Neural cell (in vitro differentiated cells): ENCODE measurements at regions not wholly inside any gene's neighbourhood (a gene's known extent, or its start where the extent isn't known, plus 50 kb on each side); places are given as distances from the start of the nearest gene placed in this dataset.

Source experiments
- H2AFZ ChIP-seq: fragments of 200-600, 300-800 bp; sonication (generic), shearing (Covaris generic); 2 replicates; pipeline ENCODE4 v1.6.0; 2014; ENCODE audit warnings: low read depth, mild to moderate bottlenecking, antibody characterized with exemption, low read length, moderate library complexity
- H3F3A ChIP-seq: fragments of 200-600 bp; shearing (Covaris generic); 2 replicates; pipeline ENCODE4 v1.6.1; 2016; ENCODE audit warnings: mild to moderate bottlenecking, moderate library complexity, mixed read lengths, antibody characterized with exemption, low read length; ENCODE audit not compliant: insufficient read depth, poor library complexity, severe bottlenecking
- H3K27ac ChIP-seq: fragments of 200-600, 300-800 bp; sonication (generic), shearing (Covaris generic); 2 replicates; pipeline ENCODE4 v1.5.1; 2014; ENCODE audit warnings: mild to moderate bottlenecking, low read length, moderate library complexity
- H3K27me3 ChIP-seq: fragments of 300-800, 200-600 bp; sonication (generic), shearing (Covaris generic); 2 replicates; pipeline ENCODE4 v1.6.0; 2014; ENCODE audit warnings: mild to moderate bottlenecking, low read depth, low read length, moderate library complexity; ENCODE audit not compliant: insufficient read depth
- H3K36me3 ChIP-seq: fragments of 300-800, 200-600 bp; sonication (generic), shearing (Covaris generic); 2 replicates; pipeline ENCODE4 v1.5.1; 2014; ENCODE audit warnings: mild to moderate bottlenecking, antibody characterized with exemption, low read length, moderate library complexity; ENCODE audit not compliant: insufficient read depth
- H3K4me2 ChIP-seq: fragments of 300-800, 200-600 bp; sonication (generic), shearing (Covaris generic); 2 replicates; pipeline ENCODE4 v1.6.0; 2014; ENCODE audit warnings: mild to moderate bottlenecking, low read length
- H3K4me3 ChIP-seq: fragments of 300-800, 200-600 bp; sonication (generic), shearing (Covaris generic); 2 replicates; pipeline ENCODE4 v1.5.1; 2014; ENCODE audit warnings: mild to moderate bottlenecking, low read length, moderate library complexity
- H3K79me2 ChIP-seq: fragments of 200-600 bp; shearing (Covaris generic); replicated peaks from 2 replicates; pipeline ENCODE4 v1.6.0; 2014; ENCODE audit warnings: mild to moderate bottlenecking, low read length, moderate library complexity; ENCODE audit not compliant: insufficient read depth
- H3K9ac ChIP-seq: fragments of 300-800, 200-600 bp; sonication (generic), shearing (Covaris generic); 2 replicates; pipeline ENCODE4 v1.6.1; 2016; ENCODE audit warnings: mild to moderate bottlenecking, low read length, mixed read lengths
- H3K9me2 ChIP-seq: fragments of 200-600 bp; shearing (Covaris generic); 2 replicates; pipeline ENCODE4 v1.6.1; 2016; ENCODE audit warnings: mild to moderate bottlenecking, low read length, mixed read lengths; ENCODE audit not compliant: insufficient read depth
- H3K9me3 ChIP-seq: fragments of 200-600, 300-800 bp; sonication (generic), shearing (Covaris generic); 2 replicates; pipeline ENCODE4 v1.6.1; 2016; ENCODE audit warnings: mild to moderate bottlenecking, mixed run types, low read length, moderate library complexity, mixed read lengths
- H4K20me1 ChIP-seq: fragments of 200-600 bp; shearing (Covaris generic); 2 replicates; pipeline ENCODE4 v1.6.1; 2016; ENCODE audit warnings: mild to moderate bottlenecking, mixed run types; ENCODE audit not compliant: insufficient read depth
- EP300 ChIP-seq: fragments of 450-650 bp; conservative IDR thresholded peaks from 2 replicates; pipeline ENCODE4 v1.6.1; 2014; ENCODE audit warnings: antibody characterized with exemption, mild to moderate bottlenecking, moderate library complexity; ENCODE audit not compliant: poor library complexity, severe bottlenecking
- EZH2 ChIP-seq: fragments of 200-600, 300-800 bp; shearing (Covaris generic), sonication (generic); IDR thresholded peaks from 2 replicates; pipeline ENCODE4 v1.6.1; 2014; ENCODE audit warnings: antibody characterized with exemption, low read length, borderline replicate concordance, mild to moderate bottlenecking; ENCODE audit not compliant: insufficient read depth, poor library complexity, severe bottlenecking
- MXI1 ChIP-seq: fragments of 450-650 bp; conservative IDR thresholded peaks from 2 replicates; pipeline ENCODE4 v1.6.1; 2014; ENCODE audit warnings: antibody characterized with exemption, mild to moderate bottlenecking; ENCODE audit not compliant: poor library complexity, severe bottlenecking
- POLR2AphosphoS5 ChIP-seq: IDR thresholded peaks from 2 replicates; pipeline ENCODE4 v1.6.1; 2012
- RAD21 ChIP-seq: fragments of 450-650 bp; conservative IDR thresholded peaks from 2 replicates; pipeline ENCODE4 v1.6.1; 2014; ENCODE audit warnings: antibody characterized with exemption, mild to moderate bottlenecking, moderate library complexity
- SMC3 ChIP-seq: fragments of 450-650 bp; conservative IDR thresholded peaks from 2 replicates; pipeline ENCODE4 v1.6.1; 2014; ENCODE audit warnings: antibody characterized with exemption, mild to moderate bottlenecking, moderate library complexity; ENCODE audit not compliant: poor library complexity
- TAF1 ChIP-seq: IDR thresholded peaks from 2 replicates; pipeline ENCODE4 v1.6.1; 2012; ENCODE audit warnings: low read depth
- TF ChIP-seq, protein P1 (sequence below): IDR thresholded peaks from 2 replicates; pipeline ENCODE4 v1.6.1; 2012; ENCODE audit warnings: borderline replicate concordance
- TF ChIP-seq, protein P2 (sequence below): fragments of 450-650 bp; IDR thresholded peaks from 2 replicates; pipeline ENCODE4 v1.5.1; 2014; ENCODE audit warnings: antibody characterized with exemption, mild to moderate bottlenecking, moderate library complexity; ENCODE audit not compliant: poor library complexity, severe bottlenecking

DNA sequence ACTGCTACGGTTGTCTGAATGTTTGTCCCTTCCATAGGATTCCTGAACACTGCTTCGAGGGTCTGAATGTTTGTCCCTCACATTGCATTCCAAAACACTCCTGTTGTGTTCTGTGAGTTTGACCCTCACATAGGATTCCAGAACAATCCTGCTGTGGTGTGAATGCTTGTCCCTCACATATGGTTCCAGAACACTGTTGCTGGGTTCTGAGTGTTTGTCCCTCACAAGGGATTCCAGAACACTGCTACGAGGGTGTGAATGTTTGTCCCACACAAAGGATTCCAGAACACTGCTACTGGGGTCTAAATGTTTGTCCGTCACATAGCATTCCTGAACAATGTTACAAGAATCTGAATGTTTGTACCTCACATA lies 201.2 kb downstream of the FOXD4L6 start:
- Histone ChIP-seq H3K4me3 (no peak overlapping the region), H2AFZ (no peak overlapping the region), H4K20me1 (no peaks in the 10 kb centered on the region), H3K9me3 (peaks cover 56% of the 10 kb centered on the region), H3K79me2 (no peaks in the 10 kb centered on the region), H3K27ac (no peak overlapping the region), H3K4me2 (no peak overlapping the region), H3K9ac (no peak overlapping the region), H3K9me2 (no peaks in the 10 kb centered on the region), H3K27me3 (no peaks in the 10 kb centered on the region), H3K36me3 (no peaks in the 10 kb centered on the region), H3F3A (no peaks in the 10 kb centered on the region)
- no peak for TF ChIP-seq SMC3
- TF ChIP-seq, protein P1, sequence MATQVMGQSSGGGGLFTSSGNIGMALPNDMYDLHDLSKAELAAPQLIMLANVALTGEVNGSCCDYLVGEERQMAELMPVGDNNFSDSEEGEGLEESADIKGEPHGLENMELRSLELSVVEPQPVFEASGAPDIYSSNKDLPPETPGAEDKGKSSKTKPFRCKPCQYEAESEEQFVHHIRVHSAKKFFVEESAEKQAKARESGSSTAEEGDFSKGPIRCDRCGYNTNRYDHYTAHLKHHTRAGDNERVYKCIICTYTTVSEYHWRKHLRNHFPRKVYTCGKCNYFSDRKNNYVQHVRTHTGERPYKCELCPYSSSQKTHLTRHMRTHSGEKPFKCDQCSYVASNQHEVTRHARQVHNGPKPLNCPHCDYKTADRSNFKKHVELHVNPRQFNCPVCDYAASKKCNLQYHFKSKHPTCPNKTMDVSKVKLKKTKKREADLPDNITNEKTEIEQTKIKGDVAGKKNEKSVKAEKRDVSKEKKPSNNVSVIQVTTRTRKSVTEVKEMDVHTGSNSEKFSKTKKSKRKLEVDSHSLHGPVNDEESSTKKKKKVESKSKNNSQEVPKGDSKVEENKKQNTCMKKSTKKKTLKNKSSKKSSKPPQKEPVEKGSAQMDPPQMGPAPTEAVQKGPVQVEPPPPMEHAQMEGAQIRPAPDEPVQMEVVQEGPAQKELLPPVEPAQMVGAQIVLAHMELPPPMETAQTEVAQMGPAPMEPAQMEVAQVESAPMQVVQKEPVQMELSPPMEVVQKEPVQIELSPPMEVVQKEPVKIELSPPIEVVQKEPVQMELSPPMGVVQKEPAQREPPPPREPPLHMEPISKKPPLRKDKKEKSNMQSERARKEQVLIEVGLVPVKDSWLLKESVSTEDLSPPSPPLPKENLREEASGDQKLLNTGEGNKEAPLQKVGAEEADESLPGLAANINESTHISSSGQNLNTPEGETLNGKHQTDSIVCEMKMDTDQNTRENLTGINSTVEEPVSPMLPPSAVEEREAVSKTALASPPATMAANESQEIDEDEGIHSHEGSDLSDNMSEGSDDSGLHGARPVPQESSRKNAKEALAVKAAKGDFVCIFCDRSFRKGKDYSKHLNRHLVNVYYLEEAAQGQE: no peak
- TF ChIP-seq, protein P2, sequence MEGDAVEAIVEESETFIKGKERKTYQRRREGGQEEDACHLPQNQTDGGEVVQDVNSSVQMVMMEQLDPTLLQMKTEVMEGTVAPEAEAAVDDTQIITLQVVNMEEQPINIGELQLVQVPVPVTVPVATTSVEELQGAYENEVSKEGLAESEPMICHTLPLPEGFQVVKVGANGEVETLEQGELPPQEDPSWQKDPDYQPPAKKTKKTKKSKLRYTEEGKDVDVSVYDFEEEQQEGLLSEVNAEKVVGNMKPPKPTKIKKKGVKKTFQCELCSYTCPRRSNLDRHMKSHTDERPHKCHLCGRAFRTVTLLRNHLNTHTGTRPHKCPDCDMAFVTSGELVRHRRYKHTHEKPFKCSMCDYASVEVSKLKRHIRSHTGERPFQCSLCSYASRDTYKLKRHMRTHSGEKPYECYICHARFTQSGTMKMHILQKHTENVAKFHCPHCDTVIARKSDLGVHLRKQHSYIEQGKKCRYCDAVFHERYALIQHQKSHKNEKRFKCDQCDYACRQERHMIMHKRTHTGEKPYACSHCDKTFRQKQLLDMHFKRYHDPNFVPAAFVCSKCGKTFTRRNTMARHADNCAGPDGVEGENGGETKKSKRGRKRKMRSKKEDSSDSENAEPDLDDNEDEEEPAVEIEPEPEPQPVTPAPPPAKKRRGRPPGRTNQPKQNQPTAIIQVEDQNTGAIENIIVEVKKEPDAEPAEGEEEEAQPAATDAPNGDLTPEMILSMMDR: no peak

- Histone ChIP-seq H3K9me3 (peaks cover 56% of the 10 kb centered on the region), H4K20me1 (no peaks in the 10 kb centered on the region), H2AFZ (no peak overlapping the region), H3K9ac (no peak overlapping the region), H3F3A (no peaks in the 10 kb centered on the region), H3K79me2 (no peaks in the 10 kb centered on the region), H3K4me2 (no peak overlapping the region), H3K36me3 (no peaks in the 10 kb centered on the region), H3K27ac (no peak overlapping the region), H3K9me2 (no peaks in the 10 kb centered on the region), H3K4me3 (no peak overlapping the region), H3K27me3 (no peaks in the 10 kb centered on the region)
- TF ChIP-seq RAD21 (no peak), SMC3 (no peak), TAF1 (no peak)
Measured at GRCh38 chr9:40926404-40927259, 201.8 kb downstream of the FOXD4L6 start.

DNA sequence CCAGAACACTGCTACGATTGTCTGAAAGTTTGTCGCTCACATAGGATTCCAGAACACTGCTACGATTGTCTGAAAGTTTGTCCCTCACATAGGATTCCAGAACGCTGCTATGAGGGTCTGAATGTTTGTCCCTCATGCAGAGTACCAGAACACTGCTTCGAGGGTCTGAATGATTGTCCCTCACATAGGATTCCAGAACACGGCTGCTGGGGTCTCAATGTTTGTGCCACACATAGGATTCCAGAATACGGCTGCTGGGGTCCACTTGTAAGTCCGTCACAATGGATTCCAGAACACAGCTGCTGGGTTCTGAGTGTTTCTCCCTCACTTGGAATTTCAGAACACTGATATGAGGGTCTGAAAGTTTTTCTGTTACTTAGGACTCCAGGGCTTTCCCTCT lies 203.3 kb downstream of the FOXD4L6 start:
- H3K9ac ChIP-seq: no peak overlapping the region
- no peak overlapping the region for H2AFZ ChIP-seq
- H3K9me2 ChIP-seq: no peaks in the 10 kb centered on the region
- no peaks in the 10 kb centered on the region for H3K27me3 ChIP-seq
- no peaks in the 10 kb centered on the region for H3F3A ChIP-seq
- no peak overlapping the region for H3K4me2 ChIP-seq
- TF ChIP-seq EP300 (no peak), MXI1 (no peak), POLR2AphosphoS5 (no peak), EZH2 (no peak), TAF1 (no peak), RAD21 (no peak), SMC3 (no peak)
- TF ChIP-seq, protein P2: no peak
- TF ChIP-seq, protein P1: no peak
- no peaks in the 10 kb centered on the region for H3K36me3 ChIP-seq
- no peaks in the 10 kb centered on the region for H4K20me1 ChIP-seq
- no peak overlapping the region for H3K4me3 ChIP-seq
- peaks cover 48% of the 10 kb centered on the region for H3K9me3 ChIP-seq
- no peaks in the 10 kb centered on the region for H3K79me2 ChIP-seq
- no peak overlapping the region for H3K27ac ChIP-seq
